Hepatocyte (in vitro differentiated cells): ENCODE measurements at regions not wholly inside any gene's neighbourhood (a gene's known extent, or its start where the extent isn't known, plus 50 kb on each side); places are given as distances from the start of the nearest gene placed in this dataset.

Source experiments
- DNase-seq: peaks from one replicate; pipeline ENCODE4 v3.0.0-alpha.2; 2016; ENCODE audit warnings: low spot score
- H2AFZ ChIP-seq: fragments of 200-600 bp; sonication (generic); 2 replicates; pipeline ENCODE4 v1.6.0; 2016; ENCODE audit warnings: antibody characterized with exemption, mild to moderate bottlenecking
- H3K27ac ChIP-seq: fragments of 200-600 bp; sonication (generic); 2 replicates; pipeline ENCODE4 v1.5.1; 2016; ENCODE audit warnings: mild to moderate bottlenecking
- H3K27me3 ChIP-seq: fragments of 200-600 bp; sonication (generic); 2 replicates; pipeline ENCODE4 v1.6.1; 2016
- H3K36me3 ChIP-seq: fragments of 200-600 bp; sonication (generic); replicated peaks from 2 replicates; pipeline ENCODE4 v1.5.1; 2016; ENCODE audit warnings: low read depth; ENCODE audit not compliant: insufficient read depth
- H3K4me1 ChIP-seq: fragments of 200-600 bp; sonication (generic); 2 replicates; pipeline ENCODE4 v1.5.1; 2016; ENCODE audit warnings: mild to moderate bottlenecking, moderate library complexity; ENCODE audit not compliant: insufficient read depth
- H3K4me2 ChIP-seq: fragments of 200-600 bp; sonication (generic); 2 replicates; pipeline ENCODE4 v1.6.0; 2016
- H3K4me3 ChIP-seq: fragments of 200-600 bp; sonication (generic); 2 replicates; pipeline ENCODE4 v1.5.1; 2016; ENCODE audit warnings: mild to moderate bottlenecking
- H3K79me2 ChIP-seq: fragments of 200-600 bp; sonication (generic); 2 replicates; pipeline ENCODE4 v1.6.0; 2017; ENCODE audit warnings: mild to moderate bottlenecking
- H3K9me2 ChIP-seq: fragments of 200-600 bp; sonication (generic); replicated peaks from 2 replicates; pipeline ENCODE4 v1.6.0; 2017; ENCODE audit warnings: mild to moderate bottlenecking; ENCODE audit not compliant: insufficient read depth
- H3K9me3 ChIP-seq: fragments of 200-600 bp; sonication (generic); 2 replicates; pipeline ENCODE4 v1.5.1; 2016; ENCODE audit warnings: low read depth, mild to moderate bottlenecking
- H4K20me1 ChIP-seq: fragments of 200-600 bp; sonication (generic); 2 replicates; pipeline ENCODE4 v1.6.0; 2016; ENCODE audit warnings: mild to moderate bottlenecking; ENCODE audit not compliant: insufficient read depth, poor library complexity, severe bottlenecking
- EZH2 ChIP-seq: fragments of 200-600 bp; sonication (generic); IDR thresholded peaks from 2 replicates; pipeline ENCODE4 v1.6.1; 2016; ENCODE audit warnings: antibody characterized with exemption, mild to moderate bottlenecking, borderline replicate concordance
- EZH2phosphoT487 ChIP-seq: fragments of 200-600 bp; sonication (generic); IDR thresholded peaks from one replicate; pipeline ENCODE4 v1.6.1; 2018; ENCODE audit warnings: antibody characterized with exemption, mild to moderate bottlenecking, low read depth, moderate library complexity; ENCODE audit not compliant: unreplicated experiment, severe bottlenecking
- WGBS: methylation state at CpG from one replicate; pipeline ENCODE4 v1.1.6; 2016; ENCODE audit warnings: low lambda C conversion rate; ENCODE audit errors: missing lambda C conversion rate; 5-methylcytosine and 5-hydroxymethylcytosine counted together
- TF ChIP-seq, protein P1 (sequence below): fragments of 200-600 bp; sonication (generic); IDR thresholded peaks from 2 replicates; pipeline ENCODE4 v1.5.1; 2016; ENCODE audit warnings: antibody characterized with exemption, mild to moderate bottlenecking; ENCODE audit not compliant: poor library complexity

GRCh38 chr9:82581935-82582334 is 481.0 kb downstream of the RASEF start:
- Histone ChIP-seq H3K79me2 (no peaks in the 10 kb centered on the region), H3K27ac (peak overlapping the region; percentile 63), H3K9me3 (no peaks in the 10 kb centered on the region), H3K36me3 (no peaks in the 10 kb centered on the region), H3K4me1 (peaks cover 7% of the 10 kb centered on the region), H3K4me2 (no peak overlapping the region), H2AFZ (no peak overlapping the region), H3K9me2 (no peaks in the 10 kb centered on the region), H4K20me1 (no peaks in the 10 kb centered on the region), H3K4me3 (no peak overlapping the region), H3K27me3 (no peaks in the 10 kb centered on the region)
- no peak for DNase-seq
- no peak for TF ChIP-seq EZH2
- no peak for TF ChIP-seq EZH2phosphoT487
- TF ChIP-seq, protein P1, sequence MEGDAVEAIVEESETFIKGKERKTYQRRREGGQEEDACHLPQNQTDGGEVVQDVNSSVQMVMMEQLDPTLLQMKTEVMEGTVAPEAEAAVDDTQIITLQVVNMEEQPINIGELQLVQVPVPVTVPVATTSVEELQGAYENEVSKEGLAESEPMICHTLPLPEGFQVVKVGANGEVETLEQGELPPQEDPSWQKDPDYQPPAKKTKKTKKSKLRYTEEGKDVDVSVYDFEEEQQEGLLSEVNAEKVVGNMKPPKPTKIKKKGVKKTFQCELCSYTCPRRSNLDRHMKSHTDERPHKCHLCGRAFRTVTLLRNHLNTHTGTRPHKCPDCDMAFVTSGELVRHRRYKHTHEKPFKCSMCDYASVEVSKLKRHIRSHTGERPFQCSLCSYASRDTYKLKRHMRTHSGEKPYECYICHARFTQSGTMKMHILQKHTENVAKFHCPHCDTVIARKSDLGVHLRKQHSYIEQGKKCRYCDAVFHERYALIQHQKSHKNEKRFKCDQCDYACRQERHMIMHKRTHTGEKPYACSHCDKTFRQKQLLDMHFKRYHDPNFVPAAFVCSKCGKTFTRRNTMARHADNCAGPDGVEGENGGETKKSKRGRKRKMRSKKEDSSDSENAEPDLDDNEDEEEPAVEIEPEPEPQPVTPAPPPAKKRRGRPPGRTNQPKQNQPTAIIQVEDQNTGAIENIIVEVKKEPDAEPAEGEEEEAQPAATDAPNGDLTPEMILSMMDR: no peak
- 97% methylated on average over 5 of the region's 5 CpGs for WGBS

DNA sequence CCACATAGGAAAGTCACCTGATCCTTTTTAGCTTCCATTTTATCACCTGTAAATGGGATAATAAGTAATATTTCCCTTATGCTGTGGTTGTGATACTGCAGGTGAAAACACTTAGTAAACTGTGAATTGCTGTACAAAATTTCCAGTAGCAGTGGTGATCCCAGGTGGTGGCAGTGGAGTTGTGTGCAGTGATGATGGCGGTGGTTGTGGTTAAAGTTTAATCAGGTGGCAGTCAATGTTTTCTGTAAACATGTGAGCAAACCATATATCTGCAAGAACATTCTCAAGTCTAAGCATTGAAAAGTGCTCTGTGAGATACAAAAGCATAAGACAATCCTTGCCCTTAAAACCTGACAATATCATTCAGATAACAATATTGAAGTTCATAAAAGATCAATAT is 480.2 kb downstream of the RASEF start:
- Histone ChIP-seq H3K27ac (peak overlapping the region; percentile 63), H3K36me3 (no peaks in the 10 kb centered on the region), H4K20me1 (no peaks in the 10 kb centered on the region), H3K9me3 (no peaks in the 10 kb centered on the region), H3K79me2 (no peaks in the 10 kb centered on the region), H3K9me2 (no peaks in the 10 kb centered on the region), H2AFZ (no peak overlapping the region), H3K27me3 (no peaks in the 10 kb centered on the region), H3K4me3 (no peak overlapping the region), H3K4me2 (no peak overlapping the region), H3K4me1 (peaks cover 13% of the 10 kb centered on the region)
- TF ChIP-seq EZH2 (no peak), EZH2phosphoT487 (no peak)
- TF ChIP-seq, protein P1: no peak
- no peak for DNase-seq
- WGBS: 70% methylated on average over 1 of the region's 1 CpG

GRCh38 chr9:82583524-82583923 is 479.4 kb downstream of the RASEF start:
- TF ChIP-seq EZH2: no peak
- TF ChIP-seq, protein P1: no peak
- TF ChIP-seq EZH2phosphoT487: no peak
- Histone ChIP-seq H3K9me2 (no peaks in the 10 kb centered on the region), H3K36me3 (no peaks in the 10 kb centered on the region), H2AFZ (no peak overlapping the region), H3K9me3 (no peaks in the 10 kb centered on the region), H3K4me3 (no peak overlapping the region), H3K79me2 (no peaks in the 10 kb centered on the region), H4K20me1 (no peaks in the 10 kb centered on the region), H3K27ac (no peak overlapping the region), H3K4me2 (no peak overlapping the region), H3K27me3 (no peaks in the 10 kb centered on the region), H3K4me1 (peaks cover 20% of the 10 kb centered on the region)
- WGBS: 78% methylated on average over 7 of the region's 7 CpGs
- no peak for DNase-seq
